Mucosa of descending colon (tissue), 3 donors: ENCODE measurements at regions not wholly inside any gene's neighbourhood (a gene's known extent, or its start where the extent isn't known, plus 50 kb on each side); places are given as distances from the start of the nearest gene placed in this dataset.
"Not testable (repeated sequence)": the region's sequence is repeated elsewhere in the genome, so short reads cannot be mapped to it uniquely, and the experiment has no call there.

Experiments used
- ATAC-seq: fragments of 200-7000 bp; cut with Tn5 transposase; one replicate; pipeline ENCODE4 v1.9.1; 2020; ENCODE audit warnings: mild to moderate bottlenecking, moderate library complexity
- DNase-seq, 3 donors: peaks; one replicate each; pipeline ENCODE4 v3.0.0-alpha.2; 2020
- H3K36me3 ChIP-seq: fragments of 200-600 bp; one replicate; pipeline ENCODE4 v1.8.0; 2021; ENCODE audit warnings: low read depth, mild to moderate bottlenecking
- H3K4me1 ChIP-seq: fragments of 200-600 bp; one replicate; pipeline ENCODE4 v1.8.0; 2021; ENCODE audit warnings: low read depth, mild to moderate bottlenecking
- H3K4me3 ChIP-seq: fragments of 200-600 bp; one replicate; pipeline ENCODE4 v1.8.0; 2021; ENCODE audit warnings: mild to moderate bottlenecking
- H3K9me3 ChIP-seq: fragments of 200-600 bp; one replicate; pipeline ENCODE4 v1.8.0; 2021; ENCODE audit warnings: mild to moderate bottlenecking
- intact Hi-C, 2 donors: fragments of 100-400 bp; cut with DNase I in 1 of 2; cut with micrococcal nuclease in 1 of 2; formaldehyde crosslinking; loops; one replicate each; pipeline versions ENCODE4 v1.11.0 to v1.11.1; 2022; cut with DNase I, micrococcal nuclease
- TF ChIP-seq, protein P1 (sequence below): fragments of 200-600 bp; IDR thresholded peaks from one replicate; pipeline ENCODE4 v1.8.0; 2022; ENCODE audit warnings: antibody characterized with exemption, mild to moderate bottlenecking
- donor health status: DM: no; HTN: no; CAD: no; lungs with moderate emphysema.
- donor health status: DM: no; HTN: no; CAD: no.
- donor health status: DM: no; HTN: yes; CAD: no.

- H3K4me3 ChIP-seq, result no peak overlapping the region
- ATAC-seq, result no peak
- intact Hi-C loops, result no loop called here
- DNase-seq, result no peak
- H3K9me3 ChIP-seq, result no peaks in the 10 kb centered on the region
- no peaks in the 10 kb centered on the region for H3K4me1 ChIP-seq
- no peaks in the 10 kb centered on the region for H3K36me3 ChIP-seq
- TF ChIP-seq, protein P1, sequence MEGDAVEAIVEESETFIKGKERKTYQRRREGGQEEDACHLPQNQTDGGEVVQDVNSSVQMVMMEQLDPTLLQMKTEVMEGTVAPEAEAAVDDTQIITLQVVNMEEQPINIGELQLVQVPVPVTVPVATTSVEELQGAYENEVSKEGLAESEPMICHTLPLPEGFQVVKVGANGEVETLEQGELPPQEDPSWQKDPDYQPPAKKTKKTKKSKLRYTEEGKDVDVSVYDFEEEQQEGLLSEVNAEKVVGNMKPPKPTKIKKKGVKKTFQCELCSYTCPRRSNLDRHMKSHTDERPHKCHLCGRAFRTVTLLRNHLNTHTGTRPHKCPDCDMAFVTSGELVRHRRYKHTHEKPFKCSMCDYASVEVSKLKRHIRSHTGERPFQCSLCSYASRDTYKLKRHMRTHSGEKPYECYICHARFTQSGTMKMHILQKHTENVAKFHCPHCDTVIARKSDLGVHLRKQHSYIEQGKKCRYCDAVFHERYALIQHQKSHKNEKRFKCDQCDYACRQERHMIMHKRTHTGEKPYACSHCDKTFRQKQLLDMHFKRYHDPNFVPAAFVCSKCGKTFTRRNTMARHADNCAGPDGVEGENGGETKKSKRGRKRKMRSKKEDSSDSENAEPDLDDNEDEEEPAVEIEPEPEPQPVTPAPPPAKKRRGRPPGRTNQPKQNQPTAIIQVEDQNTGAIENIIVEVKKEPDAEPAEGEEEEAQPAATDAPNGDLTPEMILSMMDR, result no peak
These were observed 250.4 kb upstream of the CHD1 start for GRCh38 chr5:99179206-99179605.

- no peaks in the 10 kb centered on the region for H3K4me1 ChIP-seq
- DNase-seq, result no peak
- intact Hi-C loops, result no loop called here
- no peak for ATAC-seq
- no peaks in the 10 kb centered on the region for H3K36me3 ChIP-seq
- no peak overlapping the region for H3K4me3 ChIP-seq
- TF ChIP-seq, protein P1, result no peak
- H3K9me3 ChIP-seq, result no peaks in the 10 kb centered on the region
These were observed 249.0 kb upstream of the CHD1 start for GRCh38 chr5:99177796-99178195.

- H3K36me3 ChIP-seq, result no peaks in the 10 kb centered on the region
- TF ChIP-seq, protein P1, result no peak
These were observed 247.4 kb upstream of the CHD1 start for GRCh38 chr5:99176186-99176585.

DNA sequence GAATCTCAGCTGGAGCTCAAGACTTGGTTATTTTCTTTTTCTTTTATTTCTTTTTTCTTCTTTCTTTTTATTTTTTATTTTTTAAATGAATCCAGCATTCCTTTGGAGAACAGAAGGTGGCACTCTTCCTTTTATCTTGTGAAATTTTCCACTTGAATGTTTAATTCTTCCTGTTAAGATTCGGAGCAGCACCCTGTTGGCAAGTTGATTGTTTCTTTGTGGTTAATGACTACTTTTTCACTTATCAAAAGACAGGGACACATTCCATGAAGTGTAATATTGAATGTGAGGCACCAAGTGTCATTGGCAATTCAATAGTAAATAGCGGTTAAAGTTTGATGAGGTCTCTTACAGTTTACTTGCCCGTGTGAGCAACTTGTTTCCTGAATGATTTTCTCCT is 240.5 kb upstream of the CHD1 start:
- Histone ChIP-seq H3K4me3 (no peak overlapping the region), H3K9me3 (no peaks in the 10 kb centered on the region), H3K36me3 (no peaks in the 10 kb centered on the region), H3K4me1 (no peaks in the 10 kb centered on the region)
- intact Hi-C loops, result no loop called here
- no peak for ATAC-seq
- TF ChIP-seq, protein P1, result no peak
- DNase-seq, result no peak

More at GRCh38 chr5:99176186-99176585, 247.4 kb upstream of the CHD1 start:
- Histone ChIP-seq H3K9me3 (no peaks in the 10 kb centered on the region), H3K4me1 (no peaks in the 10 kb centered on the region), H3K4me3 (no peak overlapping the region)
- DNase-seq, result no peak
- intact Hi-C loops, result no loop called here
- ATAC-seq, result no peak

DNA sequence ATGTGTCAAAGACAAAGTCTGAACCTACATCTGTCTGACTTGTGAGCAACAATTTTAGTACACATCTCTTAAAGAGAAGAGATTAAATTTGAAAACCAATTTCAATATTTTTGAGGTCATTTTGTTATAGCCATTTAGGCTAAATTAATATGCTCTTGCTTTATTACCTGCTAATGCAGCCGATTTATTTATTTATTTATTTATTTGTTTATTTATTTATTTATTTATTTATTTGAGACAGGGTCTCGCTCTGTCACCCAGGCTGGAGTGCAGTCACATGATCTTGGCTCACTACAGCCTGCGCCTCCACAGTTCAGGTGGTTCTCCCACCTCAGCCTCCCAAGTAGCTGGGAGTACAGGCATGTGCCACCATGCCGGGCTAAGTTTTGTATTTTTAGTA is 232.7 kb upstream of the CHD1 start:
- intact Hi-C loops, H3K9me3 ChIP-seq, H3K36me3 ChIP-seq, H3K4me3 ChIP-seq, DNase-seq, ATAC-seq, H3K4me1 ChIP-seq: not testable (repeated sequence)

- intact Hi-C loops, result no loop called here
- no peaks in the 10 kb centered on the region for H3K9me3 ChIP-seq
These were observed 227.9 kb upstream of the CHD1 start for GRCh38 chr5:99156688-99157087.

GRCh38 chr5:99143283-99143795 is 214.5 kb upstream of the CHD1 start:
- H3K4me1 ChIP-seq, H3K36me3 ChIP-seq, H3K4me3 ChIP-seq, ATAC-seq, DNase-seq, intact Hi-C loops: not testable (repeated sequence)
- peaks cover 14% of the 10 kb centered on the region for H3K9me3 ChIP-seq

More at GRCh38 chr5:99156688-99157087, 227.9 kb upstream of the CHD1 start:
- Histone ChIP-seq H3K36me3 (no peaks in the 10 kb centered on the region), H3K4me3 (no peak overlapping the region), H3K4me1 (no peaks in the 10 kb centered on the region)
- ATAC-seq (no peak), DNase-seq (no peak)
- TF ChIP-seq, protein P1, result no peak
